ENCODE measurements at regions not wholly inside any gene's neighbourhood (a gene's known extent, or its start where the extent isn't known, plus 50 kb on each side); places are given as distances from the start of the nearest gene placed in this dataset.

DNA sequence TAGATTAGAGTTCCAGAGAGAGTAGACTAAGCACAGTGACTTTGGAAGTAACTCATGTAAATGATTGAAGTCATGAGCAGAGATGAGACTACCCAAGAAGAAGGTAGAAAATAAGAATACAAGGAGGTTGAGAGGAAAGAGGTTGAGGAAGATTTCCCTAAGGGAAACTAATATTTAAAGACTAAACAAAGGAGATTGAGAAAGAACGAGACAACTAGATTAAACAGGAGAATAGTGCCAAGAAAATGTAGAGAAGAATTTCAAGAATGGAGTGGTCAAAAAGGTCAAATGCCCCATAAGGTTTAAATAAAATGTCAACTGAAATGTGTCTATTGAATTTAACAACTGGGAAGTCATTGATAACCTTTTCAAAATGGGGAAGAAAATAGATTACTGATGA, 59.0 kb downstream of the RPS29 start:
- DNase-seq (ENCODE audit: low spot score) = no peak

DNA sequence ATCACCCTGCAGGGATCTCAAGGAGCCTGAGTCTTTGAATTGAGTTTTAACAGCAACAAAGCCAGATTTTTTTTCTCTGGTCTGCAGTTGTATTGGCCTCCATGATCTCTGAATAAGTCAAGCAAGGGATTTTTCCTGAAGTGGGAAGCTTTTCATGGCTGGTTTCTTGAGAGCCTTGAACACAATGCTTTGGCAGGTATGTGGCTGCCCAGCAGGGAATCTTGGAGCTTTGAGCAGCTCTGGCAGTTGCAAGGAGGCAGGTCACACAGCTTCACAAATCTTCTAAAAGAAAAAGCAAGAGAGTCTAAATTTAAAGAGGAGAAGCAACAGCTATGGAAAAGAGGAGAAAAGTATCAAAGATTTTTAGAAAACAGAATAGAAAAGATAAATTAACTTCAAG, 60.1 kb downstream of the RPS29 start:
- no peak for DNase-seq (ENCODE audit: low spot score)

- no peak for DNase-seq (ENCODE audit: low spot score)
Observed at GRCh38 chr14:49516286-49516685, 69.9 kb downstream of the RPS29 start.

DNA sequence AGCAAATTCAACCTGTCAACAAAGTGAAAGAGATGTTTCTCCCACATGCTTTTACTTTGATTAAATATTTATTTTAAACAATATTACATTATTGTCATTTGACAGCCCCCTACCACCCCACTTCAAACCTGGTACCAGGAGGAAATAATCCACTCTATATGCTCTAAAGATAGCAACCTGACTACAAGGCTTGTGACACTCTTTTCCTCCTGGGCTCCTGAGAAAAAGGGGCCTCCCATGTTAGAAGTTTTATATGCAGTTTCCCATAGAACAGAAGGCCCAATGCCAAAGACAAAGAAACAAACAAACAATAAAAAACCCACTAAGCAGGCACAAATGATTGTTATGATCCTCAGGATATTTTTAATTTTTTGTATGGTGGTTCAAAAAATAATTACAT, 73.6 kb downstream of the RPS29 start:
- no peak for DNase-seq (ENCODE audit: low spot score)

DNA sequence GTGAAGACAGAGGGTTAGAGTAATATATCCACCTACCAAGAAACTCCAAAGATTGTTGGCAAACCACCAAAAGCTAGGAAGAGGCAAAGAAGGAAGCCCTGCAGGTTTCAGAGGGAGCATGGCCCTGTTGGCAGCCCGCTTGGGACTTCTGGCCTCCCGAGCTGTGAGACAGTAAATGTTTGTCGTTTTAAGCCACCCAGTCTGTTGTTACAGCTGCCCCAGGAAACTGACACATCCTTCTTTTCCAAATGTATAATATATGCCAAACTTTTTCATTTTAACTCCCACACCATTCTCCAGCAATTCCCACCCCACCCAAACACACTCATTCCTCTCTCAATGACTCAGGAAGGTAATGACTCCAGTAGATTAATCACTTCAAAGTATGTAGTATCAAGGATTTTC, 74.0 kb downstream of the RPS29 start:
- no peak for DNase-seq (ENCODE audit: low spot score)

DNA sequence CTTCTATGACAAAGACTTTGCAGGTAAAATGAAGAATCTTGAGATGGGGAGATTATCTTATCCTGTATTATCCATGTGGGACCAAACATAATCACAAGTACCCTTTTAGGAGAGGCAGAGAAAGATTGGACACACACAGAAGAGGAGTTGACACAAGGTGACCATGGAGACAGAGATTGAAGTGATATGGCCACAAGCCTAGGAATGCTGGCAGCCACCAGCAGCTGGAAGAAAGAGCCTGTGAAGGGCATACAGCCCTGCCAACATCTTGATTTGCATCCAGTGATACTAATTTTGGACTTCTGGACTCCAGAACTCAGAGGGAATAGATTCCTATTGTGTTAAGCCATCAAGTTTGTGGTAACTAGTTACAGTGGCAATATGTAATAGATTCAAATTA, 78.1 kb downstream of the RPS29 start:
- no peak for DNase-seq (ENCODE audit: low spot score)

GRCh38 chr14:49506650-49507049, 79.5 kb downstream of the RPS29 start:
- DNase-seq (ENCODE audit: low spot score) = no peak

- no peak for DNase-seq (ENCODE audit: low spot score)
Observed at GRCh38 chr14:49505041-49505766, 81.0 kb downstream of the RPS29 start.

DNA sequence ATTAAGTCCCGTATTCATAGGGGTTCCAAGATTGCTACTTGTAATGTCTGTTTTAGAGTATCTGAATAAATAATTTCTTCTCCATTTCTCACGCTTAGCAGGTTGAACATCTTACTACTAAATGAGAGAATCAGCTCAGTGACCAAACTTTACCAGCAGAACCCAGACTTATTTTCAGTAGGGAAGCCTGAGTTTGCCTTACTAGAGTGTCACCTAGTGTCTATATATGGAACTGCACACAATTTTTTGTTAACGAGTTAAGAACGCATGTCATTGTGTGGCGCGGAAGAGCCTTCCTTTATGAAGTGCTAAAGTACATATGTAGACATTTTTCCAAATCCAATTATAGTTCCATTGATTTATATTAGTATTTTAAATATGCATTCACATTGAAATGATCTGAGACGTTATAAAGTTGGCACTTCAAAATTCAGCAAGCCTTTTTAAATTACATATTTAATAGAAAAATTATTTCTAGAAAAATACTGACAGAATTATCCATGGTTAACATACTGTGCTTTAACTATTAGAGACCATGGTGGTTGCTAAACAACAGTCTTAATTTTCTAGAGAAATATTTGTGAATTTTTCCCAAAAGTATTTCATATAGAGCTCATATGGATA, 88.3 kb downstream of the RPS29 start:
- peak; percentile 67 for DNase-seq (ENCODE audit: low spot score)

GRCh38 chr14:49497267-49497666, 88.9 kb downstream of the RPS29 start:
- DNase-seq (ENCODE audit: low spot score) = no peak

GRCh38 chr14:49494836-49495235, 91.3 kb downstream of the RPS29 start:
- DNase-seq (ENCODE audit: low spot score) = no peak

GRCh38 chr14:49493557-49493956, 92.6 kb downstream of the RPS29 start:
- no peak for DNase-seq (ENCODE audit: low spot score)

DNA sequence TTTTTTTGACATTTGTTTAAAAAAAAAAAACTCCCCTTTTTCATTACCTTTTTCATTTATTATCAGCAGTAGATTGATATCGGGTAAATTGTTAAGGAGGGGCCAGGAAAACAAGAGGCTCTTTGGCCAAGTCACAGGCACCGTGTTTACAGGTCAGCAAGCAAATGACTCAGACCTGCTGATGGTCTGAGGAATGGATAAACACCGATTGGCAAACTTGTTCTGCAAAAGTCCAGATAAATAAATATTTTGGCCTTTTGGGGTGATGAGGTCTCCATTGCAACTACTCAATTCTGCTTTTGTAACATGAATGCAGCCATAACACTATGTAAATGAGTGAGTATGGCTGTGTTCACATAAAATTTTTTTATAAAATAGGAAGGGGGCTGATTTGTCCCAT, 94.0 kb downstream of the RPS29 start:
- DNase-seq (ENCODE audit: low spot score) = no peak

GRCh38 chr14:49489341-49489740, 96.8 kb downstream of the RPS29 start:
- DNase-seq (ENCODE audit: low spot score) = no peak

GRCh38 chr14:49487238-49487637, 98.9 kb downstream of the RPS29 start:
- no peak for DNase-seq (ENCODE audit: low spot score)

DNA sequence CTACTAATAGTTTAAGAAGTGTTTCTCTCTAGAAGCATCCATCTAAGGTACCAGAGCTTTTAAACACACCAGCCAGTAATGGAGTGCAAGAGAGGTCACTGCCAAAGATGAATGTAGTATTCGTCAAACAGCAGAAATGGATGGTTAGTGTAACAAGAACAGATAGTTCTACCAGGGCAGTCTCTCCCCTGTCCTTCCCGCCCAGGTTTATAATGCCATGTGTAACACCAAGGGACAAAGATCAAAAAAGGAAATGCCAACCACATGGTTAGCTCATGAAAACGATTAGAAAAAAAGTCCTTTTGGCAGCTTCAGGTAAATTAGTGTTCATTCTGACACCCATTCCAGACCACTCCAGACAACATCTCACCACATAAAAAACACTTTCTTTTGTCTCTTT, 100.9 kb downstream of the RPS29 start:
- no peak for DNase-seq (ENCODE audit: low spot score)

GRCh38 chr14:49484180-49484579, 102.0 kb downstream of the RPS29 start:
- DNase-seq (ENCODE audit: low spot score) = no peak

- peak; percentile 8 for DNase-seq (ENCODE audit: low spot score)
Observed at GRCh38 chr14:49483268-49483667, 102.9 kb downstream of the RPS29 start.

GRCh38 chr14:49480979-49481498, 105.1 kb downstream of the RPS29 start:
- DNase-seq (ENCODE audit: low spot score) = no peak

- no peak for DNase-seq (ENCODE audit: low spot score)
Observed at GRCh38 chr14:49480053-49480760, 106.0 kb downstream of the RPS29 start.

- DNase-seq (ENCODE audit: low spot score) = no peak
Observed at GRCh38 chr14:49479432-49479831, 106.7 kb downstream of the RPS29 start.

DNA sequence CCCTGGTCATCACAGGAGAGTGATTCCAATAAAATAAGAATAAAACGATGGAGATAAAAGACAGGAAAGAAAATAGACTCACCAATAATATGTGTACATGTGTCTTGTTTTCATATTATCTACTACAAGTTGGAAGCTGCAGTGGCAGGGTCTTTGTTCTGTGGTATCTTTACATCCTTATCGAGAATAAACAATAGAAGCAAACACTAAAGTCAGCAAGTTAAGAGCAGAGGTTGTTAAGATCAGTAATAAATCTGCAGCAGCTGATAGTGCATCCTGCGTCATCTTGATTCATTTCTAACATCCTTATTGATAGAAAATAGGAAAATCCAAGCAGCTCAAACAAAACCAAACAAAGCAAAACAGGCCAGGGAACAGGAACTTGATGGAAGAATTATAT, 107.4 kb downstream of the RPS29 start:
- DNase-seq (ENCODE audit: low spot score) = no peak

GRCh38 chr14:49467091-49467490, 119.1 kb downstream of the RPS29 start:
- DNase-seq (ENCODE audit: low spot score) = no peak
